Activated T-cell treated with anti-CD3 and anti-CD28 coated beads for 1 hour (primary cell): ENCODE measurements at regions not wholly inside any gene's neighbourhood (a gene's known extent, or its start where the extent isn't known, plus 50 kb on each side); places are given as distances from the start of the nearest gene placed in this dataset.

Source experiments
- DNase-seq: peaks from one replicate; pipeline ENCODE4 v3.0.0-alpha.2; 2020; ENCODE audit warnings: low read depth

GRCh38 chr2:193738892-193739291, 1544.2 kb upstream of the TMEFF2 start:
- DNase-seq, result no peak

GRCh38 chr2:193712912-193713311, 1518.2 kb upstream of the TMEFF2 start:
- DNase-seq, result no peak

GRCh38 chr2:193703411-193703810, 1508.7 kb upstream of the TMEFF2 start:
- no peak for DNase-seq

GRCh38 chr2:193701484-193701883, 1506.8 kb upstream of the TMEFF2 start:
- DNase-seq, result no peak

GRCh38 chr2:193695367-193695766, 1500.6 kb upstream of the TMEFF2 start:
- DNase-seq, result no peak

- no peak for DNase-seq
These were observed 1499.0 kb upstream of the TMEFF2 start for GRCh38 chr2:193693758-193694157.

GRCh38 chr2:193690572-193690971, 1495.8 kb upstream of the TMEFF2 start:
- DNase-seq, result no peak

GRCh38 chr2:193687195-193687594, 1492.5 kb upstream of the TMEFF2 start:
- no peak for DNase-seq

GRCh38 chr2:193679847-193680246, 1485.1 kb upstream of the TMEFF2 start:
- no peak for DNase-seq

GRCh38 chr2:193670478-193670877, 1475.7 kb upstream of the TMEFF2 start:
- DNase-seq, result no peak

GRCh38 chr2:193668557-193669323, 1474.0 kb upstream of the TMEFF2 start:
- DNase-seq, result no peak

- no peak for DNase-seq
These were observed 1433.2 kb upstream of the TMEFF2 start for GRCh38 chr2:193627927-193628272.

- no peak for DNase-seq
These were observed 1432.6 kb upstream of the TMEFF2 start for GRCh38 chr2:193627187-193627926.

- no peak for DNase-seq
These were observed 1413.7 kb upstream of the TMEFF2 start for GRCh38 chr2:193608451-193608850.

GRCh38 chr2:193590831-193591230, 1396.1 kb upstream of the TMEFF2 start:
- DNase-seq, result no peak

- no peak for DNase-seq
These were observed 1389.8 kb upstream of the TMEFF2 start for GRCh38 chr2:193584522-193584938.

GRCh38 chr2:193583638-193584400, 1389.1 kb upstream of the TMEFF2 start:
- DNase-seq, result no peak

- no peak for DNase-seq
These were observed 1387.1 kb upstream of the TMEFF2 start for GRCh38 chr2:193581807-193582206.

- no peak for DNase-seq
These were observed 1385.6 kb upstream of the TMEFF2 start for GRCh38 chr2:193580176-193580950.

GRCh38 chr2:193566886-193567285, 1372.2 kb upstream of the TMEFF2 start:
- no peak for DNase-seq

GRCh38 chr2:193566276-193566675, 1371.5 kb upstream of the TMEFF2 start:
- DNase-seq, result no peak

GRCh38 chr2:193562031-193562430, 1367.3 kb upstream of the TMEFF2 start:
- no peak for DNase-seq
